RWPE1 (cell line): ENCODE measurements at regions not wholly inside any gene's neighbourhood (a gene's known extent, or its start where the extent isn't known, plus 50 kb on each side); places are given as distances from the start of the nearest gene placed in this dataset.

ENCODE experiments used
- CTCF ChIA-PET: fragments of 350-600 bp; sonication (Branson Sonifier 250); formaldehyde crosslinking; extraction: SDS; loops from one replicate; lab custom pipeline; 2021; lab: Yijun Ruan, JAX
- POLR2A ChIA-PET: fragments of 400-600 bp; formaldehyde crosslinking; extraction: SDS; loops from one replicate; lab custom pipeline; 2020; ENCODE audit warnings: antibody characterized with exemption; ENCODE audit not compliant: low non-redundant PET; lab: Yijun Ruan, JAX
- DNase-seq: peaks from one replicate; pipeline ENCODE4 v3.0.0; 2012; ENCODE audit warnings: low spot score
- H3K27ac ChIP-seq: fragments of 450-650 bp; 2 replicates; pipeline ENCODE4 v1.5.1; 2017
- TF ChIP-seq, protein P1 (sequence below): fragments of 450-650 bp; conservative IDR thresholded peaks from 2 replicates; pipeline ENCODE4 v1.5.1; 2017; ENCODE audit warnings: low read depth, mild to moderate bottlenecking

DNA sequence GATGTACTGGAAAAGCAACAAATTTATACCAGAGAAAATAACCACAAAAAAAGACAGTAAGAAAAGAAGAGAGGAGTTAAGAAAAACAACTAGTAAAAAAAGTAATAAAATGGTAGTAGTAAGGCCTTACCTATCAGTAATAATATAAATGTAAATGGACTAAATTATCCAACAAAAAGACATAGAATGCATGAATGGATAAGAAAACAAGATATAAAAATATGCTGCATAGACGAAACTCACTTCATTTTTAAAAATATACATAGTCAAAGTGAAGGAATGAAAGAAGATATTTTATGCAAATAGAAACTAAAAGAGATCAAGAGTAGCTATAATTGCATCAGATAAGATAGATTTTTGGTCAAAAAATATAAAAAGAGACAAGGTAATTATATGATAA is 739.1 kb downstream of the DNAJB9 start:
- TF ChIP-seq, protein P1, sequence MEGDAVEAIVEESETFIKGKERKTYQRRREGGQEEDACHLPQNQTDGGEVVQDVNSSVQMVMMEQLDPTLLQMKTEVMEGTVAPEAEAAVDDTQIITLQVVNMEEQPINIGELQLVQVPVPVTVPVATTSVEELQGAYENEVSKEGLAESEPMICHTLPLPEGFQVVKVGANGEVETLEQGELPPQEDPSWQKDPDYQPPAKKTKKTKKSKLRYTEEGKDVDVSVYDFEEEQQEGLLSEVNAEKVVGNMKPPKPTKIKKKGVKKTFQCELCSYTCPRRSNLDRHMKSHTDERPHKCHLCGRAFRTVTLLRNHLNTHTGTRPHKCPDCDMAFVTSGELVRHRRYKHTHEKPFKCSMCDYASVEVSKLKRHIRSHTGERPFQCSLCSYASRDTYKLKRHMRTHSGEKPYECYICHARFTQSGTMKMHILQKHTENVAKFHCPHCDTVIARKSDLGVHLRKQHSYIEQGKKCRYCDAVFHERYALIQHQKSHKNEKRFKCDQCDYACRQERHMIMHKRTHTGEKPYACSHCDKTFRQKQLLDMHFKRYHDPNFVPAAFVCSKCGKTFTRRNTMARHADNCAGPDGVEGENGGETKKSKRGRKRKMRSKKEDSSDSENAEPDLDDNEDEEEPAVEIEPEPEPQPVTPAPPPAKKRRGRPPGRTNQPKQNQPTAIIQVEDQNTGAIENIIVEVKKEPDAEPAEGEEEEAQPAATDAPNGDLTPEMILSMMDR = no peak
- no peak for DNase-seq
- H3K27ac ChIP-seq = no peak overlapping the region
- ChIA-PET POLR2A (no interaction called here), CTCF (no interaction called here)

DNA sequence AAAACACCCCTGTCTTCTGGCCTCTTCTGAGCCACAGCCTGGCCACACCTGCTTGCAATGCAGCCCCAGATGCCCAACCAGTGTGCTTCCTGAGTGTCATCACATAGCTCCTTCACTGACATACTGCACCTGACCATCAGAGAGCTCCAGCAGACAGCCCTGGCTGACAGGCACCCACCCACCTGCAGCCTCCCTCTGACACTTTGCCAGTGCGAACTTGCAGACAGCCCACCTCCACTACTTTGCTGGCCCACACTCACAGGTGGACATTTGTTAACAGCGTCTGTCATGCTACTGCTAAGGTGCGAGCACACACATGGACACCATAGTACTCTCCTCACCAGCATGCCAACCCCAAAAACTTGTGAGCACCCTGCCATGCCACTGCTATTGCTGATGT is 740.1 kb downstream of the DNAJB9 start:
- CTCF ChIA-PET = no interaction called here
- DNase-seq = no peak
- no peak overlapping the region for H3K27ac ChIP-seq
- POLR2A ChIA-PET = no interaction called here
- TF ChIP-seq, protein P1 = no peak

DNA sequence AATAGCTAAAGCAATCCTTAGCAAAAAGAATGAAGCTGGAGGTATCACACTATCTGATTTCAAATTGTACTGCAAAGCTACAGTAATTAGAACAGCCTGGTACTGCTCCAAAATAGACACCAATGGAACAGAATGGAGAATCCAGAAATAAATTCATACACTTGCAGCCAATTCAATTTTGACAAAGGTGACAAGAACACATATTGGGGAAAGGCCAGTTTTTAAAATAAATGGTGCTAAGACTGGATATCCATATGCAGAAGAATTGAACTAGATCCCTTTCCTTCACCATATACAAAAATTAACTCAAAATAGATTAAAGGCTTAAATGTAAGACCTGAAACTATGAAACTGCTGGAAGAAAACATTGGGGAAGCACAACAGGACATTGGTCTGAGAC is 748.5 kb downstream of the DNAJB9 start:
- ChIA-PET CTCF (no interaction called here), POLR2A (no interaction called here)
- TF ChIP-seq, protein P1 = no peak
- H3K27ac ChIP-seq = no peak overlapping the region
- no peak for DNase-seq

DNA sequence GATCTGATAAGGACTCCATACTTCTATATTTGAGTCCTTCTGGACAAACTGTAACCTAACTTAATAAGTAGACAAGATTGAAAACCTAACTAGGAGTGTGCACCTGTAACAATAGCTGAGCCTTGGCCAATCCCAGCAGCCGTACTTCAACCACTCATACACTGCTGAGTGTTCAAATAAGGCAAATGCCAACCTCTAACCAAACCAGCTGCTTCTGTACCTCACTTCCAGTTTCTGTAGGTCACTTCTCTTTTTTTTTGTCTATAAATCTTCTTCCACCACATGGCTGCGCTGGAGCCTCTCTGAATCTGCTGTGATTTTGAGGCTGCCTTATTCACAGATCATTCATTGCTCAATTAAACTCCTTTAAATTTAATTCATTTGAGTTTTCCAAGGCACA is 753.2 kb downstream of the DNAJB9 start:
- DNase-seq = no peak
- CTCF ChIA-PET = no interaction called here
- POLR2A ChIA-PET = no interaction called here
- H3K27ac ChIP-seq = no peak overlapping the region
- TF ChIP-seq, protein P1 = no peak

DNA sequence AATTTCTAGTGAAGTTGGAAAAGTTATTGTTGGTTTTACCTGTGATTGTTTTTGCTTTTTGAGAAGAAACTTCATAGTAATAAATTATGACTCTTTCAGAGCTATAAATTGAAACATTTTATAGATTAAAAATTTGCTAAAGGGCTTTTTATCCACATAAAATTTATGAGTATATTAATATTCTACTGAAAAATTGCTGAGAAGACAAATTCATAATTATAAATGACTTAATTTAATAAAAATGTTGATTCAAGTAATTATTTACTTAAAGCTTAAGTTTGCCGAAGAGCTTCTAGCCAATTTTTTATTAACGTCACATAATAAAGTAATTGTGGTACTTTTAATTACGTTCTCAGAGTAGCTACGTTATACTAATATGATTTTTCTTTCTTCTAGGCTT is 761.7 kb downstream of the DNAJB9 start:
- no peak overlapping the region for H3K27ac ChIP-seq
- ChIA-PET POLR2A (no interaction called here), CTCF (no interaction called here)
- TF ChIP-seq, protein P1 = no peak
- DNase-seq = no peak

DNA sequence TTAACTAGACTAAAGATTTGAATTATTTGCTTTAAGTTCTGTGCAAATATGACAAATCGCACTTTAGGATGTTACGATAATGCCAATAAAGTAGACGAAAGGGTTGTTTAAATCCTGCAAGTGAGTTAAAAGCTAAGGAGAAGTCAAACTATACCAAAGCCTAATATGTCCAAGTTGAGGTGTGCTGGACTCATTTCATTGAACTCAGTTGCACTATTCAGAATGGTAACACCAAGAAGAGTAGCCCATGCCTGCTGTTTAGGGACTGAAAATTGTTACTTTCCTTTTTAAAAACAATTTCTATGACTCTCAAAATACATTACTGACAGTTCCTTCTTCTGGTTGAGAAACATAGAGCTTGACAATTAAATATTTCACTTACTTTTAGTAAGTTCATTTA is 766.3 kb downstream of the DNAJB9 start:
- CTCF ChIA-PET = no interaction called here
- no peak overlapping the region for H3K27ac ChIP-seq
- TF ChIP-seq, protein P1 = no peak
- DNase-seq = no peak
- POLR2A ChIA-PET = no interaction called here

DNA sequence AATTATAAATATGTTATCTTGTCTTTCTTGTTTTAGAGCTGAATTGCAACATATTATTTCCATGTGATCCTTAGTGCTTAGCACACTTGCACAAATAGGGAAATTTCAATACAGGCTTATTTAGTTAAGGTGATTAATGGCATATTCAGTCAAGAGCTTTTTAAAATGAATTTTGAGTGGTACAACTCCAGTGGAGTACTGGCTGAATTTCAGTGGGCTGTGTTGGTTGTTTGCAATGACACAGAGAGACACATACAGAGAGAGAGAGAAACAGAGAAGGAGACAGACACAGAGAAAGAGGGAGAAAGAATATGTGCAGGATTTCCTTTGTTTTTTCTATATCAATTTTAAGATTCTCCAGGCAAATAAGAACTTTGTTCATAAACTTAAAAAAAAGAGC is 766.9 kb downstream of the DNAJB9 start:
- CTCF ChIA-PET = interaction anchor here (0.7 kb wide), 1 partner anchor 100 kb away, joined by 3 read pairs; no protein-coding TSS in a partner anchor

More for the DNA sequence above, 766.9 kb downstream of the DNAJB9 start:
- TF ChIP-seq, protein P1 = no peak
- DNase-seq = no peak
- POLR2A ChIA-PET = no interaction called here
- no peak overlapping the region for H3K27ac ChIP-seq
